Parathyroid adenoma (tissue), 2 donors: ENCODE measurements at regions not wholly inside any gene's neighbourhood (a gene's known extent, or its start where the extent isn't known, plus 50 kb on each side); places are given as distances from the start of the nearest gene placed in this dataset.

Source experiments
- H2AFZ ChIP-seq: fragments of 300-600 bp; sonication (generic); one replicate; pipeline ENCODE4 v1.7.0; 2017; ENCODE audit warnings: antibody characterized with exemption, mild to moderate bottlenecking
- H3K27ac ChIP-seq: fragments of 300-600 bp; sonication (generic); one replicate; pipeline ENCODE4 v1.7.0; 2017
- H3K27me3 ChIP-seq: fragments of 300-600 bp; sonication (generic); one replicate; pipeline ENCODE4 v1.7.0; 2017; ENCODE audit warnings: low read length; ENCODE audit not compliant: control insufficient read depth, insufficient read depth
- H3K36me3 ChIP-seq: fragments of 300-600 bp; sonication (generic); one replicate; pipeline ENCODE4 v1.7.0; 2017; ENCODE audit warnings: low read length; ENCODE audit not compliant: control insufficient read depth, insufficient read depth
- H3K4me1 ChIP-seq: fragments of 300-600 bp; sonication (generic); one replicate; pipeline ENCODE4 v1.7.0; 2017; ENCODE audit warnings: control low read depth
- H3K4me2 ChIP-seq: fragments of 300-600 bp; sonication (generic); one replicate; pipeline ENCODE4 v1.7.0; 2017; ENCODE audit warnings: low read length
- H3K4me3 ChIP-seq: fragments of 300-600 bp; sonication (generic); one replicate; pipeline ENCODE4 v1.7.0; 2017; ENCODE audit warnings: low read depth, low read length
- H3K79me2 ChIP-seq: fragments of 300-600 bp; sonication (generic); one replicate; pipeline ENCODE4 v1.7.0; 2017; ENCODE audit warnings: control low read depth
- H3K9ac ChIP-seq: fragments of 300-600 bp; sonication (generic); one replicate; pipeline ENCODE4 v1.7.0; 2017; ENCODE audit warnings: mild to moderate bottlenecking
- H3K9me3 ChIP-seq: fragments of 300-600 bp; sonication (generic); one replicate; pipeline ENCODE4 v1.7.0; 2017; ENCODE audit warnings: low read length; ENCODE audit not compliant: control insufficient read depth
- CTCF ChIP-seq: fragments of 300-600 bp; sonication (generic); IDR thresholded peaks from one replicate; pipeline ENCODE4 v1.7.0; 2017; ENCODE audit warnings: antibody characterized with exemption, mild to moderate bottlenecking
- donor health status: primary hyperparathyroidism.

- Histone ChIP-seq H3K9me3 (no peaks in the 10 kb centered on the region), H3K4me1 (no peaks in the 10 kb centered on the region), H3K4me3 (no peak overlapping the region), H3K27me3 (no peaks in the 10 kb centered on the region), H3K4me2 (no peak overlapping the region), H2AFZ (no peak overlapping the region), H3K36me3 (no peaks in the 10 kb centered on the region), H3K79me2 (no peaks in the 10 kb centered on the region), H3K27ac (no peak overlapping the region), H3K9ac (no peak overlapping the region)
- no peak for TF ChIP-seq CTCF
Observed at GRCh38 chr9:82650368-82650767, 412.6 kb downstream of the RASEF start.

GRCh38 chr9:82651474-82651873 lies 411.5 kb downstream of the RASEF start:
- no peak overlapping the region for H3K4me2 ChIP-seq

GRCh38 chr9:82665324-82665723 lies 397.6 kb downstream of the RASEF start:
- H2AFZ ChIP-seq = no peak overlapping the region
- H3K4me2 ChIP-seq = no peak overlapping the region
- no peaks in the 10 kb centered on the region for H3K9me3 ChIP-seq
- no peak overlapping the region for H3K27ac ChIP-seq
- H3K4me1 ChIP-seq = no peaks in the 10 kb centered on the region
- H3K27me3 ChIP-seq = no peaks in the 10 kb centered on the region
- no peaks in the 10 kb centered on the region for H3K79me2 ChIP-seq
- no peak for TF ChIP-seq CTCF
- H3K4me3 ChIP-seq = no peak overlapping the region
- H3K9ac ChIP-seq = no peak overlapping the region
- H3K36me3 ChIP-seq = no peaks in the 10 kb centered on the region

More at GRCh38 chr9:82651474-82651873, 411.5 kb downstream of the RASEF start:
- Histone ChIP-seq H3K36me3 (no peaks in the 10 kb centered on the region), H3K4me3 (no peak overlapping the region), H3K9ac (no peak overlapping the region), H3K27ac (no peak overlapping the region), H3K79me2 (no peaks in the 10 kb centered on the region), H3K9me3 (no peaks in the 10 kb centered on the region), H3K4me1 (no peaks in the 10 kb centered on the region), H2AFZ (no peak overlapping the region), H3K27me3 (no peaks in the 10 kb centered on the region)
- TF ChIP-seq CTCF = no peak

- H3K79me2 ChIP-seq = no peaks in the 10 kb centered on the region
- no peaks in the 10 kb centered on the region for H3K36me3 ChIP-seq
- H3K27ac ChIP-seq = no peak overlapping the region
- H3K9me3 ChIP-seq = no peaks in the 10 kb centered on the region
- TF ChIP-seq CTCF = no peak
- H3K27me3 ChIP-seq = no peaks in the 10 kb centered on the region
- no peak overlapping the region for H3K9ac ChIP-seq
- H3K4me1 ChIP-seq = no peaks in the 10 kb centered on the region
- H2AFZ ChIP-seq = no peak overlapping the region
- H3K4me3 ChIP-seq = no peak overlapping the region
- H3K4me2 ChIP-seq = no peak overlapping the region
Observed at GRCh38 chr9:82668689-82669199, 394.2 kb downstream of the RASEF start.

- Histone ChIP-seq H3K4me2 (no peak overlapping the region), H2AFZ (no peak overlapping the region), H3K4me3 (no peak overlapping the region), H3K9me3 (no peaks in the 10 kb centered on the region), H3K36me3 (no peaks in the 10 kb centered on the region), H3K4me1 (no peaks in the 10 kb centered on the region), H3K9ac (no peak overlapping the region), H3K27ac (no peak overlapping the region), H3K79me2 (no peaks in the 10 kb centered on the region), H3K27me3 (no peaks in the 10 kb centered on the region)
- TF ChIP-seq CTCF = no peak
Observed at GRCh38 chr9:82670000-82670399, 392.9 kb downstream of the RASEF start.
